ENCODE measurements at regions not wholly inside any gene's neighbourhood (a gene's known extent, or its start where the extent isn't known, plus 50 kb on each side); places are given as distances from the start of the nearest gene placed in this dataset.
"Not testable (repeated sequence)": the region's sequence is repeated elsewhere in the genome, so short reads cannot be mapped to it uniquely, and the experiment has no call there.

DNA sequence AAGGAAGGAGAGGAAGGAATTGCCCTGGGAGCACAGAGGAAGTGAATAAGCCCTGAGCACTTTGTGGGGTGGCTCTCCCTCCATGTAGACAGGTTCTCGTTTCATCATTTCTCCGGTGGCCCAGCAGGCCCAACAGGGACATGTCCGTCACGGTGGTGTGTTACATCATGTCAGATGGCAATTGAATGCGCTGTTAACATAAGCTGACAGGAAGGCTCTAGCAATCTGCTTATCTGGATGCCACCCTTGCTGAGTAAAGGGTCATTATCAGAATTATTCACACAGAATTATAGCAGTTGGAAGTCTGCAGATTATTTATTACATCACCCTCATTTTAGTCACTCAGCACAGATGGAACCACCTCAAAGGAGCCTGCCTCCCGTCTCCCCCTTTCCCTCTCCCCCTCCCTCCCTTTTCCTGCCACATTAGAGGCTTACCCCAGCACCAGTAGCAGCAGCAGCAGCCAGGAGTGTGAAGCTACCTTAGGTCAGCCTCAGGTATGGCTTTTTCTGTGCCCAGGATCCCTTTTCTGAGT lies 124.3 kb upstream of the TRIM2 start:
- DNase-seq = no peak

DNA sequence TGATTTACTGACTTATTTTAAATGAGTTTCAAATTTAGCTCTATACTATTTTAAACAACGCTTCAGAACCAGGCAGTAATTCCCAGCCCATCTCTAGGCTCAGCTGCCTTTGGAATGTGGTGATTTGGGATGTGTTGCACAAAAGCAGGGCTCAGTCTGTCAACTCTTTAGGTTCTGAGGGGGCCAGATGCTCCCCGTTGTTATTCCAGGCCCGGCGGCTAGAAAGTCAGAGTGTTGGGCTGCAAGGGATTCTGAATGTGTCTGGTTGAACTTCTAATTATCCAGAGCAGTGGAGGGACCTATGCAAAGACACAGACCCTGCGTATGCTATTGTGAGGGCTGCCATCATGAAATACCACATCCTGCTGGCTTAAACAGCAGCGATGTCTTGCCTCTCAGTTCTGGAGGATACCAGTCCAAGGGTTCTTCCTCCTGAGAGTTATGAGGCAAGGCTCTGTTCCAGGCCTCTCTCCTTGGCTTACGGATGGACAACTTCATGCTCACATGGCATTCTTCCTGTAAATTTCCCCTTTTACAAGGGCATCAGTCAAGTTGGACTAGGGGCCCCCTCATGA lies 123.2 kb upstream of the TRIM2 start:
- no peak for DNase-seq

DNA sequence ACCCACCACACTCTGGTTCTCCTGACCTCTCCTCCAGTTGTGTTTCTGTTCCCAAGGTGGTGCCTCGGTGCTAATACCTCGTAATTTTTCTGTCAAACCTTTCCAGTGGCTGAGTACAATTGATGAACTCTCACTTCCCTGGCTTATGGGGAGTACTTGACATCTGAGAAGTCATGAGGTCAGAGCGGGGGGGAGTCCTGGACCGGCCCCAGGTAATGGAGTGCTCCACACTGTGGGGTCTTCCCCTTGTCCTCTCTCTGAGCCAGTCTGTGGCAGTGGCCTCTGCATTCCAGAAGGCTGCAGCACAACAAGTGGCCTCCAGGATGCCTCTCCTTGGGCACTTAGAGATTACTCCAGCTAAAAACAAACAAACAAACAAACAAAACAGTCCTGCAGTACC lies 122.5 kb upstream of the TRIM2 start:
- no peak for DNase-seq

DNA sequence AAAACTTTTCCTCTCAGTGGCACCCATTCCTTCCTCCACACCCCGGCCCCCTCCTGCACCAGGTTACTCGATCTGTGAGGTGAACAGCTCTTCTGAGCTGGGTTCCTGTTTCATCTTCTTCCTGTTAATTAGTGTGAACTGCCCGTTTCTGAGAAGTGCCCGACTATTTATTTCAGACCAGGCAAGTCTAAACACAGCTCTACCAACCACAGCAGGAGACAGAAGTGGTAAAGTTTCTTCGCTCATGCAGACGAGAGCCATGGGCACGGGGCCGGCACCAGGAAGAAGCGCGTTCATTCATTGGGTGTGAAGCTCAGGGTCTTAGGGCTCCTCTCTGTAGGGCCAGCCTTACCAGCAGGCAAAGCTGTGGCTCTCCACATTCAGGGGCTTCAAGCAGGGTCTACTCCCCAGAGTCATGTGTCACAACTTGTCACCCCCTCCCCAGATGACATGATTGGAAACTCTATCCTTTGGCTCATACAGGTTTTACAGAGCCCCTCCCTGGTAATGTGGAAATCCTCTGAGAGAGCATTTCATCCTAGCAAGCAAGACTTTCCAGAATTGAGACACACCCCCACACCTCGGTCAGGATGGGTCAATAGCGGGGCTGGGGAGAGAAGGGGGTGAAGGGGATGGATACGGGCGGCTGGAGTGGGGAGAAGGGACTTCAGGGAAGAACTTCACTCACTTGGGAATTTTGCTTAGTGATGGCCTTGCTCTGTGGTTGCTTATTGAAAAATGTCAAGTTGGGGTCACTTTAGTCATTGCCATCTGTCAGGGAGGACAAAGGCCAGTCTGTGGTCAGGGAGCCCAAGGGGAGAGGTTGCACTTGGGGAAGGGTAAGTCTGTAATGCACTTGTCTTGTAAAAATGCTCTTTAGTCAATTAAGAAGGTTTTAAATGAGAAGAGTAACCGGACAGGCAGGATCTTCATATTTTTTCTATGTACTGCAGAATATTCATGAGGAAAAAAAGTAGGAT lies 121.6 kb upstream of the TRIM2 start:
- DNase-seq = no peak

DNA sequence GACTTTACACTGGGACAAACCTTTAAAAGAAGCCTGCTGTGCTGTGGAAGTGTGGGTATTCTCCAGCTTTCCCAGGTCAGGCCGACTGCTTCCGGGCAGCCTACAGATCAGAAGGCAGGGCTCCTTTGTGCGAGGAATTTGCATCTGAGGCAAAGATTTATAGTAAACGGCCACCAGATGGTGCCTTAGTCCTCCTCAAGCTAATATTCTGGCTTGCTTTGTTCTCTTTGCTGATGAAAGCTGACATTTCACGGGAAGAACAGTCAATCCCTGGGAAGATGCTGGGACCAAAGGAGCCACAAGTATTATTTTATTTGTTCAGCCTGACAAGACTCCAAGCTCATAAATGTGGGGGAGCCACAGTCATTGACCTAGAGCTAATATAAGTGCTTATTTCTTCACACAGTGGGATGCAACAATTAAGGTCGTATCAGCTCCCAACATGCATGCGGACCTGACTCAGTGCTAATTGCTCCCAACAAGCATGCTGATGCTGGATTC lies 120.7 kb upstream of the TRIM2 start:
- DNase-seq = peak; percentile 42

DNA sequence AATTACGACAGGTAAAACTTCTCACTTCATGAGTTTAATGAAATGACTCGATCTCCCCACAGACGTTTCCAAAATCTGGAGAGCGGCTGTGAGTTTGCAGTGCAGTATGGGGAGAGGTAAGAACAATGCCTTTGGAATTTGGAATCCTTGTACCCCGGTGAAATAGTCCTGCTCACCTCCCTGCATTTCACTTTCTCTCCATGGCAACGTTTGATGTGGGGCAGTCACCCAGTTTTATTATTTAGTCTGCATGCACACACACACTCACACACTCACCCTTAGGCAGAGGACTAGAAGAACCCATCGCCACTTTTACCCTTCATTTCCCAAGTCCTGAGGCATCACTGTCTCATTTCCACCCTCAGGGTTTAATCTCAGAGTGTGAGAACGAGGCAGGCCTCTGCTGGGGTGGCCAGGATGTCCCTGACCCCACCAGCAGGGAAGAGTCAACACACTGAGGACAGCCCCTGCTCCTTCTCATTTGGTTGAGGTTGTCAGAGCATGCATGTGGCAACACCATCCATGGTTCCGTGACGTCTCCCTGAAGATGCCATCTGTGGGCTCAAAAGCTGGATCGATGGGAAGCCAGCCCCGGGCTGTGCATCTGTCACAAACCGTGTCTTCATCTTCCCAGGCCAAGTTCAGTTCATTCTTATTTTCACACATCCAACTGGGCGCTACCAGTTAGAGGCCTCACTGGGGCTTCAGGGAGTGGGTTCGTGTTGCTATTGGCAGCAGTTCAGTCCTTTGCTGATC lies 119.8 kb upstream of the TRIM2 start:
- DNase-seq = no peak

DNA sequence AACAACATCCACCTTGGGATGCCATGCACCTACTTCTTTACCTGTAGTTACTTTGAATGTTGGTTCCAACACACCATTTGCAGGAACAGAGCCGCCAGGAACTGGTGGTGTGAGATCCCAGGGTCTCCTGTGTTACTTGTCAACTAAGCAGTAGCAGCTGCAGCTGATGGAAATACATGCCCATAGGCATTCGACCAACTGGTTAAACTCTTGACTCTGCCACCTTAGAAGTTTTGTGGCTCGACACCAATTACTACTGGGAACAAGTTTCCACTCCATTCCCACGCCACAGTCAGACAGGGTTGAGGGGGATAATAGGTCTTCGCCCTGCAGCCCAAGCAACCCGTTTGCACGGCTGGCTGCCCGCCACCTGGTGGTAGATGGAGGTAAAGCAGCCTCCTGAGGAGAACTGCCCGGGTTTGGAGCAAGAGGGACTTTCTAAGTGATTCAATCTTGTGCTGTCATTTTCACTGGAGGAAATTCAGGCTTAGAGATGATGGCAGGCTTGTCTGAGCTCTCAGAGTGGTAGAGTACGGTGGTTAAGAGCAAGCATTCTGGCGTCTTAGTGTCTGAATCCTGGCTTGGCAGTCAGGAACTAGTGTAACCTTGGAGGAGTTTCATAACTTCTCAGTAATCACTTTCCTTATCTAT lies 119.1 kb upstream of the TRIM2 start:
- peak; percentile 68 for DNase-seq

DNA sequence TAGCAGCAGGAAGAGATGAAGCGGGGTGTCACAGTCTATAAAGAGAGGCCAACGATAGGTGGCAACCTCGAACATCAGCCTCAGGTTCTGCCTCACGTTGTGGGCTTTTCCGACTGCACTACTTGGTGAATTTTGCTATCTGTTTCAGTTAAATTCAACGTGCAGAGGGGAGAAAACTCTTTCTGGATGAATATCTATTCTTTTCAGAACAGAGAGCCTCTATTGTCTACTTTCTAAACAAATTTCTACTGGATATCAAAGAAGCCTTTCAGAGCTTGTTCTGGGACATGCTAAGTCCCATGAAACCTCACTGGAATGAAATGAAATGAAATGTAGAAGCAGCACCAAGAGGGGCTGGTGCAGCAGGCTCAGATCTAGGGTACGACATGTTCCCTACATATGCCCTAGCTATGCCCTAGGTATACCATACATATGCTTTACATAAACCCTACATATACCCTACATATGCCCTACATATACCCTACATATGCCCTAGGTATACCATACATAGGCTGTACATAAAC lies 116.5 kb upstream of the TRIM2 start:
- no peak for DNase-seq

DNA sequence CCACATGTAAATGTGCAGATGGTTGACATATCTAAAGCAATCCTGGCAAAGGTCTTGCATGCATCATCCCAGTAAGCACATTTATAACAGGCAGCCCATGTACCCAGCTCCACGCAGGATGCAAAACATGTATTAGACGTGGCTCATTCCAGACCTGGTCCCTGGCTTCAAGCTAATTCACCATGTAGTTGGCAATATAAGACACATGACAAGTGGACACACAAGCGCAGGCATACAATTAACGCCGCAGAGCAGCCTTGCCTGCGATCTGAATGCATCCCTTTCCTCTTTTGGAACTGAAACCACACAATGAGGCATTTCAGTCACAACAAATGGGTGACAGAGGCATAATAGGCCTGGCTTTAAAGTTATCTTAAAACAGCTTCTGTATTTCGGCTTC lies 114.5 kb upstream of the TRIM2 start:
- no peak for DNase-seq

DNA sequence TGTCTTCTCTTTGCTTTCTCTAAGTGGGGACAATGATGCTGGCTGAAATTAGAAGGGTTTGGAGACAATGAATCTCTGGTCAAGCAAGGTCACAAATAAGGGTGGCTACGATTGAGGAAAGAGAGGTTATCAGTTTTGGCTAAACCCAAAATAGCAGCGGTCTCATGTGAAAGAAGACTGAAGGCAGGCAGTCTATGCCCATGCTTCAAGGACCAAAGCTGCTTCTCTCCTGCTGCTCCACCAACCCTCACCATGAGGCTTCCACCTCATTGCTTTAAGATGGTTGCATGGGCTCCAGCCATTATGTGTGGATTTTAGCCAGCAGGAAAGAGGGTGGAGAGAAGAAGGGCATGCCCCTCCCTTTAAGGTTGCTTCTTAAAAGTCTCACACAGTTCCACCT lies 114.1 kb upstream of the TRIM2 start:
- DNase-seq = no peak

DNA sequence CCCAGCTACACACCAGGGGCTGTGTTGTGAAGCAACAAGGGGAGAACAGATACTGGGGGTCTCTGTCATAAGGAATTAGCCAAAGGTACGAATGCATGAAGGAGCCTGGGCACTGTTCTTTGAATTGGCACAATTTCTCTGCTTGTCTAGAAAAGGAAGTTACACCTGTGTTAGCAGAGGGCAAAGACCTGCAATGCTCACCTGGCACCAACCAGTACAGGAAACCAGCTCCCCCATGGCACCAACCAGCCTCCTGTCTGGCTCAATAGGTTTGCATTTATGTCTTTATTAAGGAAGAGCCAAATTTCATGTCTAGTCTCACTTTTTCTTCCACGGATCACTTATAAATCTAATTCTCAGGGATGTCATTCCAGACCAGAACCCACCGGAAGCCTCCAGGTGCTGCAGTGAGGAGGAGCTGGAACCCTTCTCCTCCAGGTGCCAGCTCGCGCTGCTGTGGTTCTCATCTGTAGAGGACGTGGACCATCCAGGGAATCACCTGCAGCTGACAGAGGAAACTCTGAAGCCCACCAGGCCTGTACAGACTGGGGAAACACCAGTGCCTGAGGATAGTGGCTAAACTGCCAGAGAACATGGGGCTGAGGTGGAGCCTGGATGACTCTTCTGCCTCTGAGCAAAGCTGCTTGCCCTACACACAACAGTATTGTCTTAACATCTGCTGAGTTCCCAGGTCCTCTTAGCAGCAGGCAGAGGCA lies 113.4 kb upstream of the TRIM2 start:
- no peak for DNase-seq

DNA sequence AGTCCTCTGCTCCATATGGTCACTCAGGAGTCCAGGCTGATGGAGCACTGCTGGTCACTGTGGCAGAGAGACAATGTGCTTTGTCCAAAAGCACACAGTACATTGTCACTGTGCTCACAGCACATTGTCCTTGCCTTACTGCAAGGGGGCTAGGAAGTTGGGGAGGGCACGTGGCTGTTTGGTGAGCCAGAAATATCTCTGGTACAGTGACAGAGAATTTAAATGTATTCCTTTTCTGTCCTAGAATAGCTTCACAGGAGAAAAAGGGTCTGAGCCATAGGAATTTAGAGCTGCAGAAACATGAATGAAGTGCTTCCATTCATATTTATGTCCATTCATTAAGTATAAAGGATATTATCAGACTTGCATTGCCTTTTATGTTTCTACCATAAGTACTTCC lies 110.8 kb upstream of the TRIM2 start:
- DNase-seq = no peak

DNA sequence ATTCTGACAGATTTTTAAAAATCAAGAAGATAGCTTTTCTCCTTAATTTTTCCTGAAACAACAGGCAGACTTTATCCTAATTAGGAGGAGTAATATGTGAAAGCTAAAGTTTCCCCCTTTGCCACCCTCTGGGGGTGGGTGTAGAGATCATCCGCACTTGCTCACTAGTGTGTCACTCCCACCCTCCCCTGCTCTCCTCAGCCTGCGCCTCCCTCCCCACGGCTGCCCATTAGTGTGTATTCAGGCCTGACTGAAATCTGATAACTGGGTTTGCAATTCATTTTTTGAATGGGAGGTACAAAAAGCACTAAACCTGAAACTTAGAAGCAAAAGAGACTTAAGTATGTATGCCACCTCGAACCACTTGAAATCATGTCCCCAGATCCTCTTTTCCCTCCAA lies 110.4 kb upstream of the TRIM2 start:
- no peak for DNase-seq

DNA sequence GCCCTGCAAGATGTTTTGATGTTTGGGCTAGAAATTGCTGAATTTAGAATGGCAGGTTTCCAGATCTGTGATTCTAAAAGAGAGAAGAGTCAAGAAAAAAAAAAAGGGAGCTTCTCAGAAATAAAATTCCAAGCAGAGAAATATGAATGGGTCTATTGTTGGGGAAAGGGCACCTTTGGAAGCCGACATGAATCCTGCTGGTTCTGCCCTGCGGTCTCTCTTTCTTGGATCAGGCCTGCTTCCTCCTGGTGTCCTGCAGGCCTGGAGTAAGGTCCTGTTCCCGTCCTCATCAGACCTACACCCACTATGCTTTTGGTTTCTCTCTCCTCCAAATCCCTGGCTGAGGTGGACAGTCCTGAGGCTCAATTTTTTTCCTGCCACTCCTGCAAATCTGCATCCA lies 109.8 kb upstream of the TRIM2 start:
- no peak for DNase-seq

DNA sequence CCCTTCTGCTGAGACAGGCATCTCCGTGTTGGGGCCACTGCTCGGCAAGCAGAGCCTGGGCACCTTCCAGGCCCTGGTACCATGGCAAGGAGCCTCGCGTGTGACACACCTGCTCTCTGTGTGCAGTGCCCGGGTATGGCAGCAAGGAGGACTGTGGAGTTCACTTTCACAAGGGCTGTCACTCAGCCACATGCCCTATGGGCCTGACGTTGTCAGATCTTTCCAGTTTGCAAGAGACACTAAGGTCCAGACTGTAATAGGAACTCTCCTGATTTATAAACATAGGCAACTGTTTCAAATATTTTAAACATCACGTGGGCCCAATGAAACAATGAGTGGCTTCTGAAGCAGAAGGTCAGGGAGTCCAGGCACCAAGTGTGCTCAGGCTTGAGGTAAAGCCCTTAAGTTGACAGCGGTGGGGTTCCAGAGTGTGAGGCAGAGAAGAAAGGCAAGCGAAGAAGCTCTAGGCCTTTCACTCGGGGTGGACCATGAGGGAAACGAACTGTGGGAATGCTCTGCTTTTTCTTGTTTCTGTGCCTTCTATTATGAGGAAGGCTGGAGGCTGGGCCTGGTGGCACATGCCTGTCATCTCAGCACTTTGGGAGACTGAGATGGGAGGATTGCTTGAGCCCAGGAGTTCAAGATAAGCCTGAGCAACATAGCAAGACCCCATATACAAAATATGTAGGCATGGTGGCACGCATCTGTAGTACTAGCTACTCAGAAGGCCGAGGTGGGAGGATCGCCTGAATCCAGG lies 108.6 kb upstream of the TRIM2 start:
- no peak for DNase-seq

DNA sequence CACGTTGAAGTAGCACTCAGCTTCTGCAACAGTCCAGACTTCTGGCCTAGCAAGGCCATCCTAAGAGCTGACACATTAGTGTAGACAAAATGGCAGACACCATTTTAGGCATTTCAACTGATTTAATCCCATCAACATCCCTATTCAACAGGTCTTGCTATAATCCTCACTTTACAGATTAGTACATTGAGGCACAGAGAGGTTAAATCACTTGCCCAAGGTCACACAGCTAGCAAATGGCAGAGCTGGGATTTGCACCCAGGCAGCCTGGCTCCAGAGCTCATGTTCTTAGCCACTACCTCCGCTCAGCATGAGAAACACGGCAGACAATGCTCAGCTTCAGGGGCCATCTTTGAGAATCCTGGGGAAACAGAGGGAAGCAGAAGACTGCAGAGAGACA lies 107.9 kb upstream of the TRIM2 start:
- DNase-seq = no peak

DNA sequence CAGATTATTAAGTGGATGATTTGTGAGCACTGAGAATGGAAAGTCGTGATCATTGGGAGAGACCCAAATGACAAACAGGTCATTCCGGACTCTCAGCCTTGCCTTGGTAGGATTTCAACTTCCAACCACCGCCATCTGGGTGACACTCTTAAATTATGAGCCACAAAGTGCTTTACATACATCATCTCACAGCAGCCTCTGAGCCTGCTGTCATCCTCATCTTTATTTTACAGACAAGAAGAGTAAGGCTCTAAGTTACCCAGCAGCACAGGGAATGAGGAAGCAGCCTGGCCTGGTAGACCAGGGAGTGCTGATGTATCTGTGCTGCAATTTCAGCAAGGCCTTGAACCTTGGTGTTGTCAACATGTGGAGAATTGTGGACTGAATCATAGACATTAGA lies 105.8 kb upstream of the TRIM2 start:
- DNase-seq = no peak

DNA sequence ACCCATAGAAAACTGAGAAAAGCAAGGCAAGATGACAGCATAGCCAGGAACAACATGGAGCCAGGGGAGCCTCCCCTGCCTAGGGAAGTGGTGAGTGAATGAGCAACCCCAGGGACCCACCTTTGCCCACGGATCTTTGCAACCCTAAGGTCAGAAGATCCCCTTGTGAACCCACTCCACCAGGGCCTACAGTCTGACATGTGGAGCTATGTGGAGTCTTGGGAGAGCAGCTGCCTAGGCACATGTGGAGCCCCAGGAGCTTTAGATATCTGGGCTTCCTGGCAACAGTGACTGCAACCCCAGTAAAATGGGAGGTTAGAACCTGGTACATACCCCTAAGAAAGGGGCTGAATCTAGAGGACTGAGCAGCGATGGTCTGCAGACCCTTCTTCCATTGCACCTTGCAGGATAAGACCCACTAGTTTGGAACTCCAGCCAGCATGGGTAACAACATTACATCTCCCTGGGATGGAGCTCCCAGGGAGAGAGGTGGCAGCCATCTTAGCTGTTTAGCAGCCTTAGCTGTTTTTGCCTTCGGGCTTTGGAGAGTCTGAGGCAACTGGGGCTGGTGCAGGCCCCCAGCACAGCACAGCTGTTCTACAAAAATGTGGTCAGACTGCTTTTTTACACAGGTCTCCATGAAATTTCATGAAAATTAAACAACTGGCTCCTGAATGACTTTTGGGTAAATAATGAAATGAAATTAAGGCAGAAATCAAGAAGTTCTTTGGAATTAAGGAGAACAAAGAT lies 104.7 kb upstream of the TRIM2 start:
- no peak for DNase-seq

DNA sequence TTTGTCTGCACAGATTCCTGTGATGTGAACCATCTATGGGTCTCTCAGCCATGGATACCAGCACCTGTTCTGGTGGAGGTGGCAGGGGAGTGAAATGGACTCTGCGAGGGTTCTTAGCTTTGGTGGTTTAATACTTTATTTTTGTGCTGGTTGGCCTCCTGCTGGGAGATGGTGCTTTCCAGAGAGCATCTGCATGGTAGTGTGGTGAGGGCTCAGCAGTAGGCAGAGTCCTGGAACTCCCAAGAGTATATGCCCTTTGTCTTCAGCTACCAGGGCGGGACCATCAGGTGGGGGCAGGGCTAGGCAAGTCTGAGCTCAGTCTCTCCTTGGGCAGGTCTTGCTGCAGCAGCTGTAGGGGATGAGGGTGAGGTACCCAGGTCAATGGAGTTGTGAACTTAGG lies 97.5 kb upstream of the TRIM2 start:
- DNase-seq = not testable (repeated sequence)

DNA sequence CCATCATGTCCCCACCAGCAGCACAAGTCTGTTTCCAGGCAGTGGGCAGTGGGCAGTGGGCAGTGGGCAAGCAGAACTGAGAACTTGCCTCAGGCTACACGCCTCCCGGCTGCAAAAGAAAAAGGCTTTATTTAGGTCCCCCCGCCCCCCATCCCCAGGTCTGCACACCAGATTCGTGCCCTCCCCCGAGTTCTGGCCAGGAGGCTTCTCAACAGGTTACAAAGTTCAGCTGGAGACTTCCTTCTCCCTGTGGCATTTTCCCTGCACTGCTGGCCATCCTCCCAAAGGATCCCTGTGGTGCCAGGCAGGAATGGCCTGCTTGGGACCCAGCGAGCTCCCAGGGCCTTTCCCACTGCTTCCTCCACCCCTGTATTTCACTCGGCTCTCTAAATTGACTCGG lies 97.0 kb upstream of the TRIM2 start:
- DNase-seq = no peak

Data from CD4-positive, alpha-beta T cell treated with Interferon gamma for 1 hour (primary cell).